Liver (tissue), 8 donors: ENCODE measurements at regions not wholly inside any gene's neighbourhood (a gene's known extent, or its start where the extent isn't known, plus 50 kb on each side); places are given as distances from the start of the nearest gene placed in this dataset.

Experiments used
- DNase-seq: peaks from one replicate; pipeline ENCODE4 v3.0.0-alpha.2; 2017; ENCODE audit warnings: low spot score
- H3K27ac ChIP-seq, 2 donors: one replicate each; pipeline ENCODE4 v1.7.0; 2013; ENCODE audit warnings: inconsistent platforms in 2 of 2, low read length in 2 of 2, control low read depth in 1 of 2, low read depth in 1 of 2, mild to moderate bottlenecking in 1 of 2
- H3K27me3 ChIP-seq, 4 donors: one replicate each; pipeline versions ENCODE4 v1.6.1 to v1.7.0; 2013; ENCODE audit warnings: low read length in 3 of 4, inconsistent platforms in 1 of 4, mild to moderate bottlenecking in 1 of 4, moderate library complexity in 1 of 4; ENCODE audit not compliant: control insufficient read depth in 4 of 4, insufficient read depth in 4 of 4
- H3K36me3 ChIP-seq, 4 donors: one replicate each; pipeline versions ENCODE4 v1.6.1 to v1.7.0; 2013; ENCODE audit warnings: low read length in 3 of 4, mild to moderate bottlenecking in 3 of 4, low read depth in 1 of 4, moderate library complexity in 1 of 4; ENCODE audit not compliant: control insufficient read depth in 4 of 4, insufficient read depth in 3 of 4
- H3K4me1 ChIP-seq, 4 donors: one replicate each; pipeline versions ENCODE4 v1.6.1 to v1.7.0; 2013; ENCODE audit warnings: low read length in 3 of 4, mild to moderate bottlenecking in 3 of 4, moderate library complexity in 1 of 4; ENCODE audit not compliant: control insufficient read depth in 4 of 4, insufficient read depth in 4 of 4
- H3K4me3 ChIP-seq, 3 donors: one replicate each; pipeline versions ENCODE4 v1.6.1 to v1.7.0; 2013; ENCODE audit warnings: low read length in 3 of 3, control low read depth in 1 of 3, low read depth in 1 of 3, mild to moderate bottlenecking in 1 of 3
- H3K9ac ChIP-seq, 2 donors: one replicate each; pipeline ENCODE4 v1.7.0; 2013; ENCODE audit warnings: low read length in 2 of 2, mild to moderate bottlenecking in 2 of 2, moderate library complexity in 2 of 2, control low read depth in 1 of 2, low read depth in 1 of 2
- H3K9me3 ChIP-seq, 4 donors: one replicate each; pipeline versions ENCODE4 v1.6.1 to v1.7.0; 2013; ENCODE audit warnings: low read length in 3 of 4; ENCODE audit not compliant: control insufficient read depth in 4 of 4
- ATF3 ChIP-seq: IDR thresholded peaks from 2 replicates; pipeline ENCODE4 v1.6.1; 2016; ENCODE audit warnings: antibody characterized with exemption
- CTCF ChIP-seq: fragments of 150-350 bp; IDR thresholded peaks from 2 replicates; pipeline ENCODE4 v1.5.1; 2017; ENCODE audit warnings: improper control_type of control experiment, low read depth, low read length; ENCODE audit not compliant: missing input control
- EGR1 ChIP-seq, 2 donors: IDR thresholded peaks; 2 replicates each; pipeline ENCODE4 v1.6.1; 2016 to 2018; ENCODE audit warnings: antibody characterized with exemption in 2 of 2, low read depth in 2 of 2
- FOXA1 ChIP-seq: IDR thresholded peaks from 2 replicates; pipeline ENCODE4 v1.6.1; 2016; ENCODE audit warnings: antibody characterized with exemption
- GABPA ChIP-seq, 2 donors: IDR thresholded peaks in 1 of 2; conservative IDR thresholded peaks in 1 of 2; 2 replicates each; pipeline ENCODE4 v1.6.1; 2016; ENCODE audit warnings: antibody characterized with exemption in 2 of 2, mild to moderate bottlenecking in 1 of 2, moderate library complexity in 1 of 2
- HNF4A ChIP-seq, 2 donors: conservative IDR thresholded peaks; 2 replicates each; pipeline ENCODE4 v1.6.1; 2016; ENCODE audit warnings: antibody characterized with exemption in 2 of 2, mild to moderate bottlenecking in 2 of 2
- JUND ChIP-seq, 2 donors: IDR thresholded peaks; 2 replicates each; pipeline ENCODE4 v1.6.1; 2016; ENCODE audit warnings: antibody characterized with exemption in 2 of 2
- MAX ChIP-seq: IDR thresholded peaks from 2 replicates; pipeline ENCODE4 v1.6.1; 2016; ENCODE audit warnings: antibody characterized with exemption
- NR2F2 ChIP-seq: IDR thresholded peaks from 2 replicates; pipeline ENCODE4 v1.6.1; 2016; ENCODE audit warnings: antibody characterized with exemption
- RAD21 ChIP-seq, 2 donors: IDR thresholded peaks; 2 replicates each; pipeline ENCODE4 v1.6.1; 2016; ENCODE audit warnings: antibody characterized with exemption in 2 of 2, mild to moderate bottlenecking in 2 of 2
- TAF1 ChIP-seq: conservative IDR thresholded peaks from 2 replicates; pipeline ENCODE4 v1.6.1; 2016; ENCODE audit warnings: antibody characterized with exemption, mild to moderate bottlenecking
- YY1 ChIP-seq: IDR thresholded peaks from 2 replicates; pipeline ENCODE4 v1.6.1; 2016; ENCODE audit warnings: antibody characterized with exemption, mild to moderate bottlenecking
- WGBS: extraction: QIAGEN DNeasy Blood & Tissue Kit; methylation state at CpG from one replicate; pipeline ENCODE4 v1.1.7; 2013; 5-methylcytosine and 5-hydroxymethylcytosine counted together
- TF ChIP-seq, protein P1 (sequence below): IDR thresholded peaks from 2 replicates; pipeline ENCODE4 v1.6.1; 2016; ENCODE audit warnings: antibody characterized with exemption
- TF ChIP-seq, protein P2 (sequence below): IDR thresholded peaks from 2 replicates; pipeline ENCODE4 v1.6.1; 2016; ENCODE audit warnings: antibody characterized with exemption, mild to moderate bottlenecking
- donor health status: healthy.
- donor health status: healthy.
- donor health status: healthy.
- donor health status: healthy.
- donor health status: healthy.

DNA sequence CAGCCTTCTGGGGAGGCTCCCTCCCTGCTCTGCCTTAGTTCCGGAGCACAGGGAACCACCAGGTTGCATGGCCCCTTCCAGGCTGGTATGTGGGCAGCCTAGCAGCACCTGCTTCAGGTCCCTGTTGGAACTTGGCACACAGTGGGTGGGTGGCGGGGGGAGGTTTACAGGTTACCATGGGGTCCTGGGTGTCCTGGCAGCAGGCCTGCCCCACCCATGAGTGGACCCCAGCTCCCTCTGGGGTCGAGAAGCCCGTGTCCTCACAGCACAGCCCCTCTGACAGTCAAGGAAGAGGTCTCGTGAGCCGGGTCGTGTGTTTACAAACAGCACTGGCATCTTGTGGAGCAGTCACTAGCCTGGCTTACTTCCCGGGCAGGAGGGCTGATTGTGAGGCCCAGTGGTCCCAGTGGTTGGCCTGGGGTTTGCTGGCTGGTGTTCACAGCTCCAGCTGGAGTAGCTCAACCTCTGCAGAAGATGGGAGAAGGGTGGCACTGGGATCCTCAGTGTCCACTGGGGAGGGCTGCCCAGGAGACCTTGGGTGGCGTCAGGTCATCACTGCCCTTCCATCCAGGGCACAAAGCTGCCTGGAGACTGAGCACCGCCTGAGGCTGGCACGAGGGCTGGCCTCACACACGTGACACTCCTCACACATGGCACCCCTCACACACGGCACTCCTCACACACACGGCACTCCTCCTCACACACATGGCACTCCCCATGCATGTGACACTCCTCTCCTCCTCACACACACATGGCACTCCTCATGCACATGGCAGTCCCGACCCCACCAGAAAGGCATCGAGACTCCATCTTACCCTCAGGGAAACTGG is 100.9 kb downstream of the RIPK4 start:
- no peak overlapping the region for H3K27ac ChIP-seq
- 89% methylated on average over 16 of the region's 16 CpGs for WGBS
- H3K4me1 ChIP-seq: peaks cover 0 to 2% (median 1%) of the 10 kb centered on the region in 4 donors
- no peak for DNase-seq
- TF ChIP-seq HNF4A (conservative IDR thresholded peaks at IDR 0.05) (no peak), FOXA1 (no peak), NR2F2 (no peak), ATF3 (no peak), GABPA (IDR thresholded peaks at IDR 0.05 in 1 of 2, conservative IDR thresholded peaks at IDR 0.05 in 1 of 2) (no peak), TAF1 (no peak), YY1 (no peak), CTCF (no peak), RAD21 (IDR thresholded peaks at IDR 0.05) (no peak), JUND (IDR thresholded peaks at IDR 0.05) (no peak), MAX (no peak), EGR1 (IDR thresholded peaks at IDR 0.05; ENCODE audit: low read depth in 2 of 2) (no peak)
- TF ChIP-seq, protein P1, sequence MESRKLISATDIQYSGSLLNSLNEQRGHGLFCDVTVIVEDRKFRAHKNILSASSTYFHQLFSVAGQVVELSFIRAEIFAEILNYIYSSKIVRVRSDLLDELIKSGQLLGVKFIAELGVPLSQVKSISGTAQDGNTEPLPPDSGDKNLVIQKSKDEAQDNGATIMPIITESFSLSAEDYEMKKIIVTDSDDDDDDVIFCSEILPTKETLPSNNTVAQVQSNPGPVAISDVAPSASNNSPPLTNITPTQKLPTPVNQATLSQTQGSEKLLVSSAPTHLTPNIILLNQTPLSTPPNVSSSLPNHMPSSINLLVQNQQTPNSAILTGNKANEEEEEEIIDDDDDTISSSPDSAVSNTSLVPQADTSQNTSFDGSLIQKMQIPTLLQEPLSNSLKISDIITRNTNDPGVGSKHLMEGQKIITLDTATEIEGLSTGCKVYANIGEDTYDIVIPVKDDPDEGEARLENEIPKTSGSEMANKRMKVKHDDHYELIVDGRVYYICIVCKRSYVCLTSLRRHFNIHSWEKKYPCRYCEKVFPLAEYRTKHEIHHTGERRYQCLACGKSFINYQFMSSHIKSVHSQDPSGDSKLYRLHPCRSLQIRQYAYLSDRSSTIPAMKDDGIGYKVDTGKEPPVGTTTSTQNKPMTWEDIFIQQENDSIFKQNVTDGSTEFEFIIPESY: no peak
- TF ChIP-seq, protein P2, sequence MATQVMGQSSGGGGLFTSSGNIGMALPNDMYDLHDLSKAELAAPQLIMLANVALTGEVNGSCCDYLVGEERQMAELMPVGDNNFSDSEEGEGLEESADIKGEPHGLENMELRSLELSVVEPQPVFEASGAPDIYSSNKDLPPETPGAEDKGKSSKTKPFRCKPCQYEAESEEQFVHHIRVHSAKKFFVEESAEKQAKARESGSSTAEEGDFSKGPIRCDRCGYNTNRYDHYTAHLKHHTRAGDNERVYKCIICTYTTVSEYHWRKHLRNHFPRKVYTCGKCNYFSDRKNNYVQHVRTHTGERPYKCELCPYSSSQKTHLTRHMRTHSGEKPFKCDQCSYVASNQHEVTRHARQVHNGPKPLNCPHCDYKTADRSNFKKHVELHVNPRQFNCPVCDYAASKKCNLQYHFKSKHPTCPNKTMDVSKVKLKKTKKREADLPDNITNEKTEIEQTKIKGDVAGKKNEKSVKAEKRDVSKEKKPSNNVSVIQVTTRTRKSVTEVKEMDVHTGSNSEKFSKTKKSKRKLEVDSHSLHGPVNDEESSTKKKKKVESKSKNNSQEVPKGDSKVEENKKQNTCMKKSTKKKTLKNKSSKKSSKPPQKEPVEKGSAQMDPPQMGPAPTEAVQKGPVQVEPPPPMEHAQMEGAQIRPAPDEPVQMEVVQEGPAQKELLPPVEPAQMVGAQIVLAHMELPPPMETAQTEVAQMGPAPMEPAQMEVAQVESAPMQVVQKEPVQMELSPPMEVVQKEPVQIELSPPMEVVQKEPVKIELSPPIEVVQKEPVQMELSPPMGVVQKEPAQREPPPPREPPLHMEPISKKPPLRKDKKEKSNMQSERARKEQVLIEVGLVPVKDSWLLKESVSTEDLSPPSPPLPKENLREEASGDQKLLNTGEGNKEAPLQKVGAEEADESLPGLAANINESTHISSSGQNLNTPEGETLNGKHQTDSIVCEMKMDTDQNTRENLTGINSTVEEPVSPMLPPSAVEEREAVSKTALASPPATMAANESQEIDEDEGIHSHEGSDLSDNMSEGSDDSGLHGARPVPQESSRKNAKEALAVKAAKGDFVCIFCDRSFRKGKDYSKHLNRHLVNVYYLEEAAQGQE: no peak
- H3K4me3 ChIP-seq: no peak overlapping the region
- no peaks in the 10 kb centered on the region for H3K9me3 ChIP-seq
- H3K27me3 ChIP-seq: no peaks in the 10 kb centered on the region
- H3K36me3 ChIP-seq: no peaks in the 10 kb centered on the region
- H3K9ac ChIP-seq: no peak overlapping the region
